Activated CD4-positive, CD25-positive, alpha-beta regulatory T cell treated with anti-CD3 and anti-CD28 coated beads, Interleukin-2, amount 50 U/mL, for 24 hours (primary cell): ENCODE measurements at regions not wholly inside any gene's neighbourhood (a gene's known extent, or its start where the extent isn't known, plus 50 kb on each side); places are given as distances from the start of the nearest gene placed in this dataset.

ENCODE experiments used
- ATAC-seq, 2 donors: fragments of 150-1000 bp; cut with Tn5 transposase; one replicate each; pipeline ENCODE4 v1.10.0; 2021; ENCODE audit warnings: mild to moderate bottlenecking in 1 of 2, moderate library complexity in 1 of 2

DNA sequence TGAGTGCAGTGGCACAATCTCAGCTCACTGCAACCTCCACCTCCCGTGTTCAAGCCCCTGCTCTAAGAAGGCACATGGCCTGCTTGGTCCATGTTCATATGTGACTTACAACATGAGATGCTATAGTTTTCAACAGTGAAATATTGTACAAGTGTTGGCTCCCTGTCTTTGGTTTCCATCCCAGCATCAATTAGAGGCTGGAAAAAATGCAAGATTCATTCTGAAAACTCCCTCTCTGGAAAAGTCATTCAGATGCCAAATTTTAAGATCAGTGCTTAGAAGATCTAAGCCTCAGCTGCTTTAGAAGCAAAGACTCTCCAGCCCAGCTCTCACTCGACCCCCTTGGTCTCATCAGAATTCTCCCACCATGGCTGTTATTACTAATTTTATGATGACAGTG, 398.9 kb downstream of the KIF16B start:
- no peak for ATAC-seq

DNA sequence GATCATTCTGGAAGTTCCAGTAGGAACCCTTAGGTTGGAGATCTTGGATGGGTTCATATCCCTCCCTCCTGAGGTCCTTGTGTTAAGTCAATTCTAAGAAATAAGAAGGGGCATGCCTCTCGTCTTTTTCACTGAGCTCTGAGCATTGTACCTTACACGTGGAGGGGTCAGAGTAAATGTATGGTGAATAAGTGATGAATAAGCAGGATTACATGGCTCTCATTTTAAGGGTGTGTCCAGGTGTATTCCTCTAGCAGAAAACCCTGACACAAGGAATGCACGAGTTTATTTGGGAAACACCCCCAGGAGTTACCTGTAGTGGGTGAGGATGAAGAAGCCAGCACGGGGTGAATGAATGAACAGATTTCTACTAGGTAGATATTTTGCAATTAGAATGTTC, 400.2 kb downstream of the KIF16B start:
- ATAC-seq, result no peak

DNA sequence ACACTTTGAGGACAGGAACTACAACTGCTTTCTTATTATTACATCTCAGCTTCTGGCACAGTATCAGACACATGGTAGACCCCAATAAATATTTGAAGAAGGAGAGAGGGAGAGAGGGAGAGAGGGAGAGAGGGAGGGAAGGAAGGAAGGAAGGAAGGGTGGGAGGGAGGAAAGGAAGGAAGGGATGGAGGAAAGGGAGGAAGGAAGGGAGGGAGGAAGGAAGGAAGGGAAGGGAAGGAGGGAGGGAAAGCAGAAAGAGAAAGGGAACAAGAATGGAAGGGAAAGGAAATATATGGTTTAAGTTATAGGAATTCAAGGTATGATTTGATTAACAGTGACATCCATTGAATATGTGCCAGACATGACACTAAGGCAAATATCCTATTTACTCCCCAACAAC, 402.1 kb downstream of the KIF16B start:
- no peak for ATAC-seq

DNA sequence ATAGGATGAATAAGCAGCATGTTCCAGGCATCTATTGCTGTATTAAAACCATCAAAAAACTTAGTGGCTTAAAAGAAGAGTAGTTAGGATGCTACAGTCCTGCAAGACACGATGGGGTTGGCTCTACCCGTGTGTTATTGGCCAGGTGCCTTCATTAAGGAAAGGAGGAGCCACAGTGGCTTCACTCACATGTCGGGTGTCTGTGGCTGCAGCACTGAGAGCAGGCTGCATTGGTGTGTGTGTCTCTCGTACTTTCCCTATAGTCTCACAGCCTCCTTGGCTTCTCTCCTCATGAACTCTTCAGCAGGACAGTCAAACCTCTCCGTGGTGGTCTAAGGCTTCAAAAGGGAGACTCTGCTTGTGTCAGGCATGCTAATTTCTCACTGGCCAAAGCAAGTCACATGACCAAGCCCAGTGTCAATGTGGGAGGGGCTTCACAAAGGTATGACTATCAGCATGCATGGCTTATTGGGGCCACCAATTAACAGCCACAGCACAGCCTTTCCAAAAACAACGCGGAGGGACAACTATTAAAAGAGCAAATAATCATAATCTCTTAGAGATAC, 402.8 kb downstream of the KIF16B start:
- no peak for ATAC-seq

GRCh38 chr20:16167423-16168130, 405.7 kb downstream of the KIF16B start:
- ATAC-seq, result no peak

DNA sequence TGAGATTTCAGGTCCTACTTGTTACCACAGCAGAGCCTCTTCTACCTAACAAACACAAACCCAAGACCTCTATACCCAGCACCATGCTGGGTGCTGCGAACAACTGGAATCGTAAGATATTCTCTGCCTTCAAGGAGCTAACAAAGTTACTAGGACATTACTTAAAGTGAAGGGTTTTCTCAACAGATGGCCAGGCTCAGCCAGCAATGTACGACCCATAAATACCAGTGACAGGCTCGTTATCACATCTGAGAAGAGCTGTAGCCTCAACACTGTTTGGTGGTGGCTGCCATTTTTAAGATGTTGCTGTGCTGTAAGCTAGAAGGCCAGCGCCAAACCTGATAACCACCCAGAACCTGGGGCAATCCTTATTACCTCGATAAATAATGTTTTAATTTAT, 406.5 kb downstream of the KIF16B start:
- no peak for ATAC-seq

DNA sequence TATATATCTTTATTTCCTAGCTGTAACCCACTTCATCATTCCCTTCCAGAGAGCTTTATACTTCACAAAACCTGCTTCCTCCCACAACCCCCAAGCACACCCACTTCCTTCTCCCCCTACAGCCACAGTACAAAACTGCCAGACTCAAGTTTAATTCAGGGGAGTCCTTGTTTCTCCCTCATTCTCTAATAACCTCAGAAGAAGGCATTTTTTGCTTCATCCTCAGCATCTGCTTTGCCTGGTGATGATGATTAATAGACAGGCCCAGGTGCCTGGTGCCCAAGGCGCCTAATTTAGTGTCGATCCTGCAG, 414.3 kb downstream of the KIF16B start:
- no peak for ATAC-seq

- no peak for ATAC-seq
These were observed 414.9 kb downstream of the KIF16B start for GRCh38 chr20:16158090-16158975.

DNA sequence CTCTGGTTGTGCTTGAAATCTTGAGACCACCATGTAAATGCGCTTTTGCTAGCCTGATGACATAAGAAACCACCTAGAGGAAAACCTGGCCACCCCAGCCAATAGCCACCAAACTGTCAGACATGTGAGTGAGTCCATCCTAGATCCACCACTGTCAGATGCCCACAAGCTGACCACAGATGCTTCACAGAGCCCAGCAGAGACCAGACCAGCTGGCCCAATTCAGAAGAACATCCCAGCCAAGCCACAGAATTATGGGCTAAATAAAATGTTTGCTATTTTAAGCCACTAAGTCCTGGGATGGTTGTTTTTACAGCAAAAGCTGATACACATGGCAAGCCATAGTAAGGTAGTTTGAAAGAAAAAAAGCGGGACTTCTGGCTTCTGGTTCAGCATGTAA, 425.3 kb downstream of the KIF16B start:
- ATAC-seq, result no peak

DNA sequence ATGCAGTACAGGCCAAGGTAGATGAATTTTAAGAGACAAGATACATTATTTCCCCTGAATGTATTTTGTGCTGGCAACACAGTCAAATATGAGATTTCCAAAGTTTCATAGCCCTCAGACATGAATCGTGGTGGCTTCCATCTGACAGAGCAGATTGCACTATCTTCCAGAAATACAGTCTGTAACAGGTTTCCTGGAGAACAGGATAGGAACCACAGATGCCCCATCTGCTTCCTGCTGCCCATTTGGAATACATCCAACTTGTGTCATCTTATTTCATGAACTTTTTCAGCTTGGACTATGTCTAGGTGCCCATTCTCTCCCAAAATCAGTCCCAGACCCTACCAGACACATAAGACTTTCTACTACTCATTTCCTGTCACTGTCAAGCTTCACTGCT, 426.0 kb downstream of the KIF16B start:
- ATAC-seq, result no peak

GRCh38 chr20:16145919-16146318, 427.3 kb downstream of the KIF16B start:
- no peak for ATAC-seq

- no peak for ATAC-seq
These were observed 429.7 kb downstream of the KIF16B start for GRCh38 chr20:16143596-16143995.

- no peak for ATAC-seq
These were observed 437.6 kb downstream of the KIF16B start for GRCh38 chr20:16135630-16136029.

- ATAC-seq, result no peak
These were observed 441.0 kb downstream of the KIF16B start for GRCh38 chr20:16132036-16132798.

DNA sequence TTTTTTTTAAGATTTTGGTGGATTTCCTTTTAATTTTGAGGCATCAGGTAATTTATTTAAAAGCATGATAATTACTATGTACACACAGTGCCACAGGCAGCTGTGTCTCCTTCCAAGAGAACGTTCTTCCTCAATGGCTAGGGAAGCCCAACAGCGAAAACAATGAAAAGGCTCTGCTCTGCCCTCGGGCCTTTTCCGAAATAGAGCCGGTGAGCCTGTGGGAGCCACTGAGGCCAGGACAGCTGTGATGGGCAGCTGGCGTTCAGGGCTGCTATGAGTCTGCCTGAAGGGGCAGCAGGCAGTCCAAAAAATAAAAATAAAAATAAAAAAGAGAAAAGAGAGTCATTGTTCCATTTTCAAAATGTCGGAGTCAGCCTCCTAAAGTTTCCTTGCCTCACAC, 443.8 kb downstream of the KIF16B start:
- no peak for ATAC-seq

GRCh38 chr20:16128538-16129106, 444.6 kb downstream of the KIF16B start:
- ATAC-seq, result no peak

- no peak for ATAC-seq
These were observed 447.4 kb downstream of the KIF16B start for GRCh38 chr20:16125816-16126215.

DNA sequence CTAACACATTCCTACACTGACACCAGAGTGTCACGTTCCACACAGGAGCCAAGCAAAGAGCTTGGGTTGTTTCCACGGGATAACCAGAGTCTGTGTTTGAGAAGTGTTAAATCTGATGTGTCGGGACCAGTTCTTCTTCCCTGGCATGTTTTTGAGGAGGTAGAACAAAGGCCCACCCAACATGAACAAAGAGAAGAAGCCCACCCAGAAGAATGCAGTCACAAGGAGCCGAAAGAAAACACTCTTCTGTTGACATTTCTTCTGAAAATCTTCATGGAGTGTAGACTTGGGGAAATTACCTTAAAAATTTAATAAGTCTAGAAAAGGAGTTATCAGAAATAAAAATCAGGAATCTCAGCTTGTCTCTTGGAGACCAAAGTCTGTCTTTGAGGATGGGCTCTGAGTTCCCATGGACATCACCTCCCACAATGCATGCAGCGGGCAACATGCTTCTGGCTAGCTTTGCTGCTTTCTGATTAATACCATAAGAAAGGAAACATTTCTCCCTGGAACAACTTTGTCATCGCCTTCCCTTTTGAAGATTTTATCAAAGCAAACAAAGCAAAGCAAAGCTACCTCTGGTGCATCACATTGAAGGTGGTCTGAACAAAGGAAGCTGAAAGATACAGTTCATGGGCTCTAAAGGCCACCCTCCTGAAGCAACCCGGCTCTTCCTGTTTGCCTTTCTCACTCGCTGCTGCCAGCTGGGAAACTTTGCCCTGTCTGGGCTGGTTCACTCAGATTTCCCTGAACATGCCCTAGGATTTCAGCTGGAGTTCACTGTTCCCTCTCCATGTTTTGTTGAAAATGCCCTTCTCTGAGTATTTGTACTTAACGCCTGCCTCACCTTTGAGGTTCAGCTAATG, 448.1 kb downstream of the KIF16B start:
- no peak for ATAC-seq

GRCh38 chr20:16124491-16124890, 448.8 kb downstream of the KIF16B start:
- ATAC-seq, result no peak

DNA sequence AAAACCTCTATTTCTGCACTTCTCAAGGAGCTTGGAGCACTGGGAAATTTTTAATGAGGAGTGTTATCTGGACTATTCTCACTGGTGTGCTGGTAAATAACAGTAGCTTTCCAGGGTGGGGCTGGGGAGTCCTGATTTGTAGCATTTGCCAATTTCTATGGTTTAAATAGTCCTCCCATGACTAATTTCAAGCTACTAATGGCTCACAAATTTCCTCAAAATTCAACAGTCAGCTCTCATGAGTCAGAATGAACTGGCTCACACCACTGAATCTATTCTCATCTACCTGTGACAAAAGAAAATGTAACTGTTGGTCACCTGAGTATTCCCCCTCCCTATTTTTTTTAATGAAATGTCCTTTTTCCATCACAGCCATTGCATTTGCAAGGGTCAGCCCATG, 449.6 kb downstream of the KIF16B start:
- no peak for ATAC-seq

DNA sequence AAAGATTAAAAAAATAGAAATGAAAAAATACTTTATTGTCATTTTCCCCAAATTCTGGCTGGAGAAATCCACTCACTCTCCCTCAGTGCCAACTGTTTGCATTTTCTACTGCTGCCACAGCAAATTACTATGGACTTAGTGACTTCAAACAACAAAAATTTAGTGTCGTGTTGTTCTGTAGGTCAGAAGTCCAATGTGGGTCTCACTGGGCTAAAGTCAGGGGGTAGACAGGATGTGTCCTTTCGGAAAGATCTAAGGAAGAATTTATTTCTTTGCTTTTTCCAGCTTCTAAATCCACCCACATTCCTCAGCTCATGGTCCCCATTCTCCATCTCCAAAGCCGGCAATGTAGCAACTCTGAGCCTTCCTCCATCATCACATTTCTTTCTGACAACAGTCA, 453.3 kb downstream of the KIF16B start:
- ATAC-seq, result no peak
